GM18909 (cell line): ENCODE measurements at regions not wholly inside any gene's neighbourhood (a gene's known extent, or its start where the extent isn't known, plus 50 kb on each side); places are given as distances from the start of the nearest gene placed in this dataset.

Experiments
- ATAC-seq: cut with Tn5 transposase; IDR thresholded peaks from one replicate; pipeline ENCODE4 v1.9.1; 2021; ENCODE audit warnings: mild to moderate bottlenecking; ENCODE audit not compliant: unreplicated experiment, poor library complexity

DNA sequence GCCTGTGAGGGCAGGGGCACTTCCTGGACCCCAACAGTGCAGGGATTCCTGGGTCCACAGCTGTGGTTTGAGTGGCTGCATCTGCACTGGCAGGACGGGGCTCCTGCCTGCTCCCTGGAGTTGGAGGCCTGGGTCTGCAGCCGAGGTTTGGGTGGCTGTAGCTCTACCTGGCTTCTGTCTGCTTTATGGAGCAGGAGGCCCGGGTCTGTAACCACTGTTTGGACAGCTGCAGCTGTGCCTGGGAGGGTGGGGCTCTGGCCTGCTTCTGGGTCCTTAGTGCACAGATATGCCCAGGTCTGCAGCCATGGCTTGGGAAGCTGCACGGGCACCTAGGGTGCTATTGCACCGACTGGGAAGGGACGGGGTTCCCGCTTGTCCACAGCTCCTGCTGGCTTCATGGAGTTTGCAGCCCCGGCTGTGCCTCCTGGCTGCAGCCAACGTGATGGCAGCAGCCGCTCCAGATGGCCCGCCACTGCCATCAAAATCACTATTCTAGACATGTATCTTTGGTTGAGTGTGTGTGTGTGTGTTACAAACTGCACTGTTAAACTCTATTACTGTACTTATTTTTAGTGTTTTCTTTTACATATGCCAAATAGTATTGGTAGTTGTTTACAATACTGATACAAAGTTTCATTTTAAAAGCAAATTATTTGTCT is 412.3 kb upstream of the KIRREL3 start:
- ATAC-seq: no peak

DNA sequence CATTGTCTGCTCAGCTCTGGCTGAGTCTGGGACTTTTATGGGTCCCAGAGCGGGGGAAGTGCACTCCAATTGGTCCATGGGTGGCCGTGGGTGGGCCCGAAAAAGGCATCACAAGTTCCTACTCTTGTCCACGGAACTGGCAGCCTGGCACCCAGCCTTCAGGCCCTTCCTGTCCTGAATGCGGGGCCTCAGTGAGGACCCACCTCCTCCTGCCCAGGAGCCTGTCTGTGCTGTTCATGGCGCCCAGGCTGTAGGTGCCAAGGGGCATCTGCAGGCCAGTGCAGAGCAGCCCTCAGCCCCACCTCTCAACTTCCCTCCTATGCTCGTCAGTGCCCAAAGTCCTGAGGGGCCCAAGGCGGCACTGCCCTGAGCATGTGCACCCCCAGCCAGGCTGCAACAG is 411.7 kb upstream of the KIRREL3 start:
- no peak for ATAC-seq

DNA sequence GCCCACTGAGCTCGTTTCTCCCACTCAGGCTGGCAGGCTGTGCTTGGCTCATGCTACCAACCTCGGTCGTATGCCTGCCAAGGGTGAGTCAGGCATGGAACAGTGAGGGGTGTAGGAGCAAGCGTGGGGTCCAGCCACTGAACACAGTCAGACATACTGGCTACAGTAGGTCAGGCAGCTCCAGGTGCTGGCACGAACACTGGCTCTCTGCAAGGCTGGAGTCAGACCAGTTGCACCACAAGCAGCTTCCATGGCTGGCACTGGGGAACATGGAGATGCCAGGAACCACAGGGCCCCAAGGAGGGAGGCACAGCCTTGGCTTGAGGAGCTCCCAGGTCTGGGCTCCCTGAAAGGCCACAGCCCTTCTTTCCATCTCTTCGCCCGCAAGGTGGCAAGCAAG is 410.7 kb upstream of the KIRREL3 start:
- ATAC-seq: no peak

DNA sequence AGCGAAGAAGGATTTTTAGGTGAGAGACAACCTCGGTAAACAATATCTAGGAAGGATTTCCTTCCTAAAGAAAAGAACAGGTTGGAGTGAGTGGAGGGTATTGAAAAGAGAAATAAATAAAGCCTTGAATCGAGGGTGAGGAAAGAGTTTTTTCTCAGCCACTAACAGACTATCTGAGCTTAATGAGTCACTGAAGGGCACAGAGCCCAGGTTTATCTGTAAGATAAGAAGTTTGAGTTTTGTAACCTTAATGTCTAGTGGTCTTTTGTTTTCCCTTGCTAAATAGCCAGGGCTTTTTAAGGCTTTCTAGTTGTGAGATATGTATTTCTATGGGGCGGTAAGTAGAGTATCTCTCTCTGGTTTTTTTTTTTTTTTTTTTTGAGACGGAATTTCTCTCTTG is 394.5 kb upstream of the KIRREL3 start:
- ATAC-seq: no peak

GRCh38 chr11:127393460-127393997 is 393.0 kb upstream of the KIRREL3 start:
- ATAC-seq: no peak

- no peak for ATAC-seq
Observed at GRCh38 chr11:127392575-127392974, 392.0 kb upstream of the KIRREL3 start.

- ATAC-seq: no peak
Observed at GRCh38 chr11:127390465-127390864, 389.9 kb upstream of the KIRREL3 start.

DNA sequence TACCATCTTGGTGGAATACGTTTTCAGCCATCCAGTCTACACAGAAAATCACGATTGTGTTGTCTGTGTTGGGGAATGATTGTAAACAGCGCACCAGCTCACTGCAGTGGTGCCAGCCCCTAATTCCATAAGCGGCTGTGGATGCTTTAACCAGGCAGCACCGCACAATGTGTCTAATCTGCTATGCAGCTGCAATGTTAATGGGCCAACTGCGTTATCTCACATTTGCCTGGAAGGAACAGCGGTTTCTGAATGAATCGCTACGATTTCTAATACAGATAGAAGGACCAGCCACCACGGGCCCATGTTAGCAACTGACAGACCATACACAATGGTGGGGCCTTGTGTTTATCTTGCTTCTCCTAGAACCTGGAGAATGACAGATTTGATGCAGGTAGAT is 384.5 kb upstream of the KIRREL3 start:
- ATAC-seq: no peak

GRCh38 chr11:127383026-127383425 is 382.5 kb upstream of the KIRREL3 start:
- ATAC-seq: no peak

GRCh38 chr11:127381247-127381646 is 380.7 kb upstream of the KIRREL3 start:
- ATAC-seq: no peak

- no peak for ATAC-seq
Observed at GRCh38 chr11:127379686-127380085, 379.1 kb upstream of the KIRREL3 start.

DNA sequence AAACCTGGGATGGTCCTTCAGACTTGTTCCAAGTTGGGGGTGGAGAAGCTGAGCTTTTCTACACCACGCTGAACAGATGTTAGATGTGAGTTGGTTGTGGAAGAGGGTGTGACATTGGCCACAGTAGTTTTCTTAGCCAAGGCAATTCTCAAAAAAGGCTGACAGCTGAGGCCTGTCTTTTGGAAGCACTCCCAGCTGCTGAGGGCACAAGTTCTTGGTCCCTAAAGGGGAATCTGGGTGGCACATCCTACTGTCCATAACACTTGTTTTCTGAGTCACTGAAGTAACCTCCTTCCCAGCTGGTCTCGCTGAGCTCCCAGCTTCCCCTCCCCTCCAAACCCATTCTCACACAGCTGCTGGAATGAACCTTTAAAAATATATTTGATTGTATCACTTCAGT is 375.7 kb upstream of the KIRREL3 start:
- no peak for ATAC-seq

- no peak for ATAC-seq
Observed at GRCh38 chr11:127369356-127369755, 368.8 kb upstream of the KIRREL3 start.

DNA sequence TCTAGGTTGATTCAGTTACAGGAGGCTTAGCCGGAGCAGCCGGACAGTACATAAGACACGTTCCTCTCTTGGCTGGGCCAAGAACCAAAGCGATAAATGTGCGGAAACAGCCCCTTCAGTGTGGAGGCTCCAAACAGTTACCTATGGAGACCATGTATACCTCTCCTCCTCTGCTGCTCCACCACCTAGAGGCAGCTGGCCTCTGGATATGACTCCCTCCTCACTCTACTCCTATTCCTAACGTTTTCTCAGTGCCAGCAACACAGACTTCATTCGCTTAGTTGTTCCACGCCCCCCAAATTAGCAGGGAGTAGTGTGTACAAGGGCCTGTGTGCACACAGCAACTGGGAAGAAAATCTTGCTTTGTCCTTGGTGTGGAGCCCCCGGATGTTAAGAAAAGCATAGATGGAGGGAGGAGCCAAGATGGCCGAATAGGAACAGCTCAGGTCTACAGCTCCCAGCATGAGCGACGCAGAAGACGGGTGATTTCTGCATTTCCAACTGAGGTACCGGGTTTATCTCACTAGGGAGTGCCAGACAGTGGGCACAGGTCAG is 362.3 kb upstream of the KIRREL3 start:
- ATAC-seq: no peak

DNA sequence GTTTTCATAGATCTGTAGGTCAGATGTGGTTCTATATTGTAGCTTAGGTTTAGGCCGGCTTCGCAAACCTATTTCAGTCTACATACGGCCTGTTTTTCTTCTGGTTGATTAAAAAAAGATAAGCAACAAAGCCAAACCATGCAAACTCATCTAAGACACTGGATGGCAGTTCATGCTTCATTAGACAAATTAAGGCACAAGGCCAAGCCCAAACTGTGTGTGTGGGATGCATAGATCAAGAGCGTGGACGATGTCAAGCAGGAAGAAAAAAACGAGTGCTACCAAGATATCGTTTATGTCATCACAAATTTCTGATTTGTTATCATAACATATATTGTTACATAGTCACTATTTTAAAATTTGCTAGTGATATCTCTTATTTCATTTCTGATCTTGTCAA is 357.6 kb upstream of the KIRREL3 start:
- ATAC-seq: no peak

DNA sequence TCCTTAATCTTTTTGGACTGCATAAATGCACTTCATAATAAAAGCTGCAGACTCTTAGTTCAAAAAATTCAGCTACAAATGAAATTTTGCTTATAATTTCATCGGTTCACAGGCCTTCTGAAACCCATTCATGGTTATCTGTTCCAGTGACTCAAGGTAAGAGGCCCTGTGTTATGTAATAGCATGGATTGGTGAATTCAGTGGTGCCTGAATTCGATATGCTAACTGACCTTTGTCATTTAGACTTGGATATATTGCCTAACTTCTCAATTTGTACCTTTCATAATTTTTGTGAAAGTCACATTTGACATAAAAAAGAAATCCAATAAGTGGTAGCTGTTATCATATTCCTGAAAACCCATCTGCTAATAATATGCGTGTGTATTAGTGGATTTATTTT is 349.9 kb upstream of the KIRREL3 start:
- no peak for ATAC-seq

GRCh38 chr11:127345819-127346459 is 345.4 kb upstream of the KIRREL3 start:
- no peak for ATAC-seq

GRCh38 chr11:127340438-127340837 is 339.9 kb upstream of the KIRREL3 start:
- no peak for ATAC-seq

- ATAC-seq: no peak
Observed at GRCh38 chr11:127339376-127339775, 338.8 kb upstream of the KIRREL3 start.

DNA sequence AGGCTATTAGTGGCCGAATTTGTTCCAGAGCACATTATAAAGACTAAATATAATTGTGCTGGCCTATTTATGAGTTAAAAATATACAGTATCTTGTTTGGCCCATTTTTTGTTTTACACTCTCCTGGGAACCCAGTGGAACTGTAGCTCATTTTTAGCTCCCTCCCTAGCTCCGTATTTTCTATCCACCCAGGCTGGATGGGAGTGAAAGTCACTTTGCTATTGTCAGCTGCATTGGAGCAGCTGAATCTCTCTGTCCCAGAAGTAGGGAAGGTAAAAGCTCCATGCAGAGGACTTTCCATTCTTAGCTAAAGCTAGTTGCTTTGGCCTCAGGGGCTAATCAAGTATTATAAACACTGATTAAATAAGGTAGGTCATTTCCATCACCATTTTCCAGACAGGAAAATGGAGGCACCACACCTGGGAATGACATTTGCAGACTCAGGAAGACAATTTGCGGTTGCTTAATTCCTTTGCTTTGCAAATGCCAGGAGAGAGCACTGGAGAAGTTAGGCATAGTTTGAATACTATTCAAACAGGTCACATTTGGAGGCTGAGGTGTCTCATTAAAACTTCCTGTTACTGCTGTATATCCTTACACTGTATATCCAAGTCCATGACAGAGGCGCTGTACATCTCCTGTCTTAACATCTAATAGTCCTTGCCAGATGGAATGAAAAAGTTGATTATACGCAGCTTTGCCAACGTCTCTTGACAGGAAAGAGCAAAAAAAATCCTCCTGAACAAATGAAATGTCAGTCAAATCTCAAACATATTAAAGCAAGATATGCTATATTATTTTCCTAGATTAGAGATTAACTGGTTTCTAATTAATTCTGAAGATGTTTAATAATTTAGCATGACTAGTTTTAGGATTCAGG is 338.1 kb upstream of the KIRREL3 start:
- no peak for ATAC-seq

GRCh38 chr11:127334466-127334865 is 333.9 kb upstream of the KIRREL3 start:
- no peak for ATAC-seq
